SKM-1 (cell line): ENCODE measurements at regions not wholly inside any gene's neighbourhood (a gene's known extent, or its start where the extent isn't known, plus 50 kb on each side); places are given as distances from the start of the nearest gene placed in this dataset.
A peak's percentile ranks its signal among the peaks of the same experiment; 100 is the strongest.
"Not testable (repeated sequence)": the region's sequence is repeated elsewhere in the genome, so short reads cannot be mapped to it uniquely, and the experiment has no call there.

Source experiments
- DNase-seq: peaks from one replicate; lab custom pipeline; 2025; ENCODE audit not compliant: unreplicated experiment; lab: John Stamatoyannopoulos, UW

- no peak for DNase-seq
Measured at GRCh38 chr5:32534041-32534440, 51.3 kb upstream of the SUB1 start.

- DNase-seq = no peak
Measured at GRCh38 chr5:32531885-32532520, 53.4 kb upstream of the SUB1 start.

GRCh38 chr5:32527321-32527720 is 58.0 kb upstream of the SUB1 start:
- DNase-seq = not testable (repeated sequence)

GRCh38 chr5:32526810-32527209 is 58.5 kb upstream of the SUB1 start:
- no peak for DNase-seq

GRCh38 chr5:32523625-32524024 is 61.7 kb upstream of the SUB1 start:
- DNase-seq = no peak

- DNase-seq = peak; percentile 85
Measured at GRCh38 chr5:32522429-32523143, 62.8 kb upstream of the SUB1 start.

GRCh38 chr5:32521481-32521880 is 63.9 kb upstream of the SUB1 start:
- DNase-seq = no peak

- no peak for DNase-seq
Measured at GRCh38 chr5:32520972-32521371, 64.4 kb upstream of the SUB1 start.

GRCh38 chr5:32520356-32520755 is 65.0 kb upstream of the SUB1 start:
- no peak for DNase-seq

GRCh38 chr5:32519508-32519907 is 65.8 kb upstream of the SUB1 start:
- DNase-seq = no peak

- no peak for DNase-seq
Measured at GRCh38 chr5:32514806-32515205, 70.3 kb upstream of the ZFR start.

GRCh38 chr5:32512926-32513325 is 68.4 kb upstream of the ZFR start:
- DNase-seq = no peak

GRCh38 chr5:32511776-32512374 is 67.3 kb upstream of the ZFR start:
- no peak for DNase-seq

- no peak for DNase-seq
Measured at GRCh38 chr5:32510860-32511259, 66.3 kb upstream of the ZFR start.

GRCh38 chr5:32508806-32509805 is 64.6 kb upstream of the ZFR start:
- DNase-seq = peak; percentile 86

GRCh38 chr5:32507738-32508434 is 63.3 kb upstream of the ZFR start:
- DNase-seq = no peak

- no peak for DNase-seq
Measured at GRCh38 chr5:32506799-32507198, 62.3 kb upstream of the ZFR start.

GRCh38 chr5:32506201-32506661 is 61.7 kb upstream of the ZFR start:
- DNase-seq = no peak

GRCh38 chr5:32505756-32506155 is 61.2 kb upstream of the ZFR start:
- no peak for DNase-seq

GRCh38 chr5:32504989-32505596 is 60.6 kb upstream of the ZFR start:
- DNase-seq = no peak
